K562 (cell line): ENCODE measurements at regions not wholly inside any gene's neighbourhood (a gene's known extent, or its start where the extent isn't known, plus 50 kb on each side); places are given as distances from the start of the nearest gene placed in this dataset.

Experiments used
- ATAC-seq: fragments of 200-7000 bp; cut with Tn5 transposase; 3 replicates; pipeline ENCODE4 v1.9.1; 2020; ENCODE audit warnings: moderate library complexity
- BruUV-seq: library from RNA; stranded (reverse); fragments of 400-500 nt; replicated peaks from 2 replicates; lab custom pipeline; 2021; lab: Mats Ljungman, UMichigan
- CTCF ChIA-PET: fragments of 300-600 bp; formaldehyde crosslinking; extraction: SDS; loops from one replicate; lab custom pipeline; 2021; ENCODE audit warnings: low intra/inter-chr PET ratio; lab: Yijun Ruan, JAX
- POLR2A ChIA-PET: fragments of 300-600, 350-650 bp; sonication (Branson Sonifier 250); formaldehyde crosslinking; extraction: SDS; loops from one replicate; lab custom pipeline; 2021; ENCODE audit warnings: antibody characterized with exemption, inconsistent platforms; lab: Yijun Ruan, JAX
- DNase-seq, 4 experiments: peaks; one replicate each; pipeline versions ENCODE4 v3.0.0 to v3.0.0-alpha.2; 2011 to 2018; ENCODE audit warnings: low spot score in 3 of 4, mixed read lengths in 3 of 4; ENCODE audit errors: extremely low read depth in 1 of 4
- FAIRE-seq: peaks from 2 replicates; lab custom pipeline; 2011; peaks lifted over from hg19 to GRCh38; lab: Jason Lieb, UNC
- H2AFZ ChIP-seq: 2 replicates; pipeline ENCODE4 v1.6.0; 2011; ENCODE audit warnings: low read depth, low read length, control low read depth, inconsistent platforms
- H3K27ac ChIP-seq: fragments of 200-600 bp; 3 replicates; pipeline ENCODE4 v1.8.0; 2011; ENCODE audit warnings: low read depth, mild to moderate bottlenecking, control low read depth, inconsistent platforms, low read length, moderate library complexity, mixed read lengths; ENCODE audit errors: extremely low read depth
- H3K27me3 ChIP-seq, 2 experiments: fragments of 300-600 bp in 1 of 2; 2 replicates in 1 of 2; 3 replicates in 1 of 2; pipeline versions ENCODE4 v1.6.0 to v1.8.0; 2011; ENCODE audit warnings: inconsistent platforms in 2 of 2, low read length in 2 of 2, mild to moderate bottlenecking in 1 of 2, mixed read lengths in 1 of 2, moderate library complexity in 1 of 2; ENCODE audit not compliant: control insufficient read depth in 2 of 2, insufficient read depth in 2 of 2
- H3K36me3 ChIP-seq: fragments of 300-600 bp; 3 replicates; pipeline ENCODE4 v1.8.0; 2011; ENCODE audit warnings: mild to moderate bottlenecking, low read length, inconsistent platforms; ENCODE audit not compliant: control insufficient read depth, insufficient read depth
- H3K4me1 ChIP-seq, 2 experiments: fragments of 200-600 bp in 1 of 2; replicated peaks in 1 of 2; 2 replicates in 1 of 2; 3 replicates in 1 of 2; pipeline versions ENCODE4 v1.5.1 to v1.8.0; 2011; ENCODE audit warnings: inconsistent platforms in 2 of 2, low read length in 2 of 2, mild to moderate bottlenecking in 1 of 2, mixed read lengths in 1 of 2, moderate library complexity in 1 of 2; ENCODE audit not compliant: control insufficient read depth in 2 of 2, insufficient read depth in 2 of 2
- H3K4me2 ChIP-seq: 2 replicates; pipeline ENCODE4 v1.6.1; 2011; ENCODE audit warnings: low read length, control low read depth, inconsistent platforms, mixed read lengths; ENCODE audit not compliant: insufficient read depth
- H3K4me3 ChIP-seq: fragments of 200-600 bp; sonication (generic), shearing (Covaris generic); 2 replicates; pipeline ENCODE4 v1.5.1; 2016; ENCODE audit warnings: control low read depth, inconsistent platforms
- H3K79me2 ChIP-seq: fragments of 200-600 bp; 3 replicates; pipeline ENCODE4 v1.8.0; 2011; ENCODE audit warnings: low read length, inconsistent platforms; ENCODE audit not compliant: control insufficient read depth, insufficient read depth
- H3K9ac ChIP-seq, 2 experiments: 2 replicates each; pipeline versions ENCODE4 v1.6.0 to v1.6.1; 2011; ENCODE audit warnings: low read depth in 2 of 2, low read length in 2 of 2, control low read depth in 1 of 2, inconsistent platforms in 1 of 2, mild to moderate bottlenecking in 1 of 2, mixed read lengths in 1 of 2; ENCODE audit not compliant: insufficient read depth in 1 of 2
- H3K9me1 ChIP-seq: one replicate; pipeline ENCODE4 v1.6.0; 2011; ENCODE audit warnings: inconsistent platforms, mild to moderate bottlenecking, low read length, moderate library complexity; ENCODE audit not compliant: control insufficient read depth, insufficient read depth
- H3K9me3 ChIP-seq: replicated peaks from 2 replicates; pipeline ENCODE4 v1.5.1; 2011; ENCODE audit warnings: low read depth, low read length, inconsistent platforms; ENCODE audit not compliant: control insufficient read depth, insufficient read depth
- H4K20me1 ChIP-seq: replicated peaks from 2 replicates; pipeline ENCODE4 v1.6.1; 2011; ENCODE audit warnings: low read length, inconsistent platforms, mixed read lengths; ENCODE audit not compliant: control insufficient read depth, insufficient read depth
- KLF16 ChIP-seq: IDR thresholded peaks from 2 replicates; pipeline ENCODE4 v1.6.1; 2016; ENCODE audit warnings: antibody characterized with exemption
- PRDM10 ChIP-seq: fragments of 450-650 bp; IDR thresholded peaks from 2 replicates; pipeline ENCODE4 v1.6.1; 2018; ENCODE audit not compliant: partially characterized antibody
- RNF2 ChIP-seq: sonication (generic); IDR thresholded peaks from 2 replicates; pipeline ENCODE4 v1.6.1; 2016
- SMC3 ChIP-seq: conservative IDR thresholded peaks from 2 replicates; pipeline ENCODE4 v1.6.1; 2011; ENCODE audit warnings: low read depth, low read length, improper control_type of control experiment; ENCODE audit not compliant: insufficient read depth
- XRCC3 ChIP-seq: fragments of 450-650 bp; IDR thresholded peaks from 2 replicates; pipeline ENCODE4 v1.6.1; 2017; ENCODE audit warnings: mild to moderate bottlenecking, moderate library complexity
- ZBTB9 ChIP-seq: fragments of 450-650 bp; formaldehyde crosslinking; IDR thresholded peaks from 2 replicates; pipeline ENCODE4 v1.4.0; 2020; ENCODE audit warnings: mild to moderate bottlenecking, moderate library complexity
- ZFX ChIP-seq: sonication (generic); formaldehyde crosslinking; IDR thresholded peaks from 2 replicates; pipeline ENCODE4 v1.8.0; 2022; ENCODE audit warnings: mild to moderate bottlenecking, missing genetic modification reagents, moderate library complexity
- WGBS: fragments of 100-300 bp; shearing (Covaris generic); methylation state at CpG from one replicate; pipeline ENCODE4 v1.1.6; 2016; ENCODE audit warnings: low coverage, mixed read lengths; ENCODE audit not compliant: insufficient coverage; ENCODE audit errors: missing lambda C conversion rate; 5-methylcytosine and 5-hydroxymethylcytosine counted together
- in situ Hi-C: fragments of 300-500 bp; cut with MboI; formaldehyde crosslinking; loops from 4 replicates; pipeline ENCODE4 v1.15.0; 2018; ENCODE audit warnings: inconsistent platforms, mixed read lengths
- intact Hi-C: fragments of 100-400 bp; cut with micrococcal nuclease; formaldehyde crosslinking; loops from 2 replicates; pipeline ENCODE4 v1.14.2; 2022

- TF ChIP-seq PRDM10 (no peak), ZBTB9 (no peak), KLF16 (no peak)
Measured at GRCh38 chr10:18753312-18753895, 94.2 kb downstream of the ARL5B start (continued).

DNA sequence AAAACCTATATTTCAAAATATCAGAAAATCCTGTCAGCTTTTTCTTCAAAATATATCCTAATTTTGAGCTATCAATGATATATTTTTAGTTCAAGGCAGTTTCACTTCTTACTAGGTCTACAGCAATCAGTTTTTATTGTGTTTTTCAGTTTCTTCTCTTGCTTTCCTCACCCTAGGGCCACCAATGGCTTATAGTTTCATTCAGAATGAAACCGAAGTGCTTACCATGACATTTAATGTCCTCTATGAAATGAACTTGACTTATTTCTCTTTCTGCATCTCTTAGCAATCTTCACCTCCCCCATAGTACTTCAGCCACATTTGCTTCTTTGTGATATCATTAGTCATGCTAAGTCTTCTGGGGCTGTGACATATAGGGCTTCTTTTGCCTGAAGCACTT is 100.3 kb downstream of the ARL5B start:
- ATAC-seq (no peak), FAIRE-seq (no peak)
- intact Hi-C loops = no loop called here

More for the DNA sequence above, 100.3 kb downstream of the ARL5B start:
- Histone ChIP-seq H3K27me3 (no peaks in the 10 kb centered on the region), H3K4me2 (no peak overlapping the region), H3K4me3 (no peak overlapping the region), H3K9me3 (no peaks in the 10 kb centered on the region), H3K79me2 (no peaks in the 10 kb centered on the region), H2AFZ (no peak overlapping the region), H3K9me1 (no peaks in the 10 kb centered on the region), H3K9ac (no peak overlapping the region), H3K4me1 (no peaks in the 10 kb centered on the region), H3K27ac (no peak overlapping the region), H3K36me3 (no peaks in the 10 kb centered on the region), H4K20me1 (no peaks in the 10 kb centered on the region)
- DNase-seq = no peak
- ChIA-PET POLR2A (no interaction called here), CTCF (no interaction called here)
- 0% methylated on average over 1 of the region's 1 CpG for WGBS
- no TSS peak for BruUV-seq
- no peak for TF ChIP-seq RNF2
- no peak for TF ChIP-seq SMC3
- TF ChIP-seq ZFX = no peak
- no peak for TF ChIP-seq XRCC3
- in situ Hi-C loops = no loop called here
